ENCODE measurements at regions not wholly inside any gene's neighbourhood (a gene's known extent, or its start where the extent isn't known, plus 50 kb on each side); places are given as distances from the start of the nearest gene placed in this dataset.
"Not testable (repeated sequence)": the region's sequence is repeated elsewhere in the genome, so short reads cannot be mapped to it uniquely, and the experiment has no call there.

- Histone ChIP-seq H3K4me3 (ENCODE audit: low read length in 2 of 2) (no peak overlapping the region), H3K9me3 (ENCODE audit: control insufficient read depth in 2 of 2, insufficient read depth in 1 of 2, low read length in 1 of 2) (no peaks in the 10 kb centered on the region), H3K36me3 (ENCODE audit: control insufficient read depth in 2 of 2, insufficient read depth in 2 of 2, low read length in 1 of 2) (no peaks in the 10 kb centered on the region), H3K4me1 (ENCODE audit: control insufficient read depth in 2 of 2, insufficient read depth in 2 of 2, low read length in 2 of 2) (peaks cover 0 to 6% of the 10 kb centered on the region in 2 donors), H3K27ac (ENCODE audit: low read depth in 1 of 2, low read length in 1 of 2) (no peak overlapping the region), H3K27me3 (ENCODE audit: control insufficient read depth in 2 of 2, insufficient read depth in 1 of 2, low read length in 1 of 2) (no peaks in the 10 kb centered on the region)
- no peak for DNase-seq (ENCODE audit: low read depth in 6 of 9, low spot score in 9 of 9)
- 69% methylated on average over 11 of the region's 11 CpGs for WGBS
Observed at GRCh38 chr3:197417911-197418618, 119.7 kb upstream of the DLG1 start.

- H3K27me3 ChIP-seq (ENCODE audit: control insufficient read depth in 2 of 2, insufficient read depth in 1 of 2, low read length in 1 of 2), result no peaks in the 10 kb centered on the region
- H3K27ac ChIP-seq (ENCODE audit: low read depth in 1 of 2, low read length in 1 of 2), result no peak overlapping the region
- H3K36me3 ChIP-seq (ENCODE audit: control insufficient read depth in 2 of 2, insufficient read depth in 2 of 2, low read length in 1 of 2), result no peaks in the 10 kb centered on the region
- no peaks in the 10 kb centered on the region for H3K9me3 ChIP-seq (ENCODE audit: control insufficient read depth in 2 of 2, insufficient read depth in 1 of 2, low read length in 1 of 2)
- H3K4me1 ChIP-seq (ENCODE audit: control insufficient read depth in 2 of 2, insufficient read depth in 2 of 2, low read length in 2 of 2), result peaks cover 0 to 5% of the 10 kb centered on the region in 2 donors
- H3K4me3 ChIP-seq (ENCODE audit: low read length in 2 of 2), result no peak overlapping the region
- DNase-seq (ENCODE audit: low read depth in 6 of 9, low spot score in 9 of 9), result no peak
- 68% methylated on average over 6 of the region's 6 CpGs for WGBS
Observed at GRCh38 chr3:197417441-197417840, 119.0 kb upstream of the DLG1 start.

GRCh38 chr3:197411899-197412298, 113.5 kb upstream of the DLG1 start:
- H3K9me3 ChIP-seq (ENCODE audit: control insufficient read depth in 2 of 2, insufficient read depth in 1 of 2, low read length in 1 of 2); H3K27ac ChIP-seq (ENCODE audit: low read depth in 1 of 2, low read length in 1 of 2); H3K4me1 ChIP-seq (ENCODE audit: control insufficient read depth in 2 of 2, insufficient read depth in 2 of 2, low read length in 2 of 2); H3K27me3 ChIP-seq (ENCODE audit: control insufficient read depth in 2 of 2, insufficient read depth in 1 of 2, low read length in 1 of 2); H3K36me3 ChIP-seq (ENCODE audit: control insufficient read depth in 2 of 2, insufficient read depth in 2 of 2, low read length in 1 of 2); H3K4me3 ChIP-seq (ENCODE audit: low read length in 2 of 2); DNase-seq (ENCODE audit: low read depth in 6 of 9, low spot score in 9 of 9): not testable (repeated sequence)
- 92% methylated on average over 2 of the region's 2 CpGs for WGBS

DNA sequence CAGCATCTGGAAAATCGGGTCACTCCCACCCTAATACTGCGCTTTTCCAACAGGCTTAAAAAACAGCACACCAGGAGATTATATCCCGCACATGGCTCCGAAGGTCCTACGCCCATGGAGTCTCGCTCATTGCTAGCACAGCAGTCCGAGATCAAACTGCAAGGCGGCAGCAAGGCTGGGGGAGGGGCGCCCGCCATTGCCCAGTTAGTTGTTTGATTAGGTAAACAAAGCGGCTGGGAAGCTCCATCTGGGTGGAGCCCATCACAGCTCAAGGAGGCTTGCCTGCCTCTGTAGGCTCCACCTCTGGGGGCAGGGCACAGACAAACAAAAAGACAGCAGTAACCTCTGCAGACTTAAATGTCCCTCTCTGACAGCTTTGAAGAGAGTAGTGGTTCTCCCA, 111.8 kb upstream of the DLG1 start:
- H3K4me3 ChIP-seq (ENCODE audit: low read length in 2 of 2); H3K36me3 ChIP-seq (ENCODE audit: control insufficient read depth in 2 of 2, insufficient read depth in 2 of 2, low read length in 1 of 2); DNase-seq (ENCODE audit: low read depth in 6 of 9, low spot score in 9 of 9); H3K27me3 ChIP-seq (ENCODE audit: control insufficient read depth in 2 of 2, insufficient read depth in 1 of 2, low read length in 1 of 2); H3K27ac ChIP-seq (ENCODE audit: low read depth in 1 of 2, low read length in 1 of 2); H3K4me1 ChIP-seq (ENCODE audit: control insufficient read depth in 2 of 2, insufficient read depth in 2 of 2, low read length in 2 of 2); H3K9me3 ChIP-seq (ENCODE audit: control insufficient read depth in 2 of 2, insufficient read depth in 1 of 2, low read length in 1 of 2): not testable (repeated sequence)
- WGBS, result 98% methylated on average over 11 of the region's 11 CpGs

DNA sequence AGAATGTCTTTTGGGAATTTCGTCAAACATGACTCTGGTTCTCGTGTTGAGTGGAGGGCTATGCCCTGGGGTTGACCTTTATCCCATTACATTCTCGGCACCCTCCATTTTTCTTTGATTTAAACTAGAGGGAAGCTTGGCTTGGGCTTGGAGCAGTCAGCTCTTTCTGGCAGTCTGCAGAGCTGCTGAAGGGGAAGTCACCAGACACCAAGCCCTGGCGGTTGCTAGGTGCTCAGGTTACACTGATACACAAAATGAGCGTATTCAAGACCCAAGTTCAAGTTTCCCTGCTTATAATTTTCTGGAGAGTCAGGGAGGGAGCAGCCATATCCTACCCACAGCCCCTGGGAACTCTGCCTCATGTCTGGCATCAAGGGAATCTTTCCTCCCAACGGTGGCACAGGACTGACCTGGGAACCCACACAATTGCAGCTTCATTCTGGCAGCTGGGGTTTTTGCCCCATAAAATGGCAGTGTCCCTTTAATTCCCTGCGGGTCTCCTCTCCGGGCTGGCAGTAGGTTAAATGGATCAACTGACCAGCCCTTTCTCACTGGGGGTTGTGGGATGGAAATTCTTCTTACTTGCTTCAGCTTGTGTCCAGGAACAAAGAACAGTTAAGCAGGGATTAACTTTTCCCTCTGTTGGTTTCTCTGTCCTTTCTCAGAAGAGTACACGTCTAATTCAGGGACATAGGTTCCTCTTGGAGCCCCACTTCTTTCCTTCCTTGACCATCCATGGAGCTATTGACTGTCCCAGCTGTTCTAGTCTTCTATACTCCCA, 110.0 kb upstream of the DLG1 start:
- H3K4me1 ChIP-seq (ENCODE audit: control insufficient read depth in 2 of 2, insufficient read depth in 2 of 2, low read length in 2 of 2), result peaks cover 0 to 3% of the 10 kb centered on the region in 2 donors
- H3K27me3 ChIP-seq (ENCODE audit: control insufficient read depth in 2 of 2, insufficient read depth in 1 of 2, low read length in 1 of 2), result no peaks in the 10 kb centered on the region
- no peak overlapping the region for H3K27ac ChIP-seq (ENCODE audit: low read depth in 1 of 2, low read length in 1 of 2)
- H3K36me3 ChIP-seq (ENCODE audit: control insufficient read depth in 2 of 2, insufficient read depth in 2 of 2, low read length in 1 of 2), result no peaks in the 10 kb centered on the region
- WGBS, result 87% methylated on average over 9 of the region's 9 CpGs
- no peak for DNase-seq (ENCODE audit: low read depth in 6 of 9, low spot score in 9 of 9)
- H3K9me3 ChIP-seq (ENCODE audit: control insufficient read depth in 2 of 2, insufficient read depth in 1 of 2, low read length in 1 of 2), result peaks cover 1 to 8% of the 10 kb centered on the region in 2 donors
- H3K4me3 ChIP-seq (ENCODE audit: low read length in 2 of 2), result no peak overlapping the region

DNA sequence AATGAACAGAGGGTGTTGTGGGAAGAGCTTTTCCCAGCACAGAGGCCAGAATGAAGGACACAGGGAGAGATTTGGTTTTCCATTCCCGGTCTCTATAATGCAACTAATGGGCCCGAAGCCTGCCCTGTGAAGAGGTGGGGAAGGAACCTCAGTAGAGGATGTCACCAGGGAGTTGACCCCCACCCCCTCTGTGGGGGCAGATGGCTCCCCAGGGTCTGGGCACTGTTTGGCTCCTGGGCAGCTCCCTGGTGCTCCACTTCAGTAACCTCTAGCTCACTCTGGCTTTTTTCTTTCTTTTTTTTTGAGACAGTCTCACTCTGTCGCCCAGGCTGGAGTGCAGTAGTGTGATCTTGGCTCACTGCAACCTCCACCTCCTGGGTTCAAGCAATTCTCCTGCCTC, 109.1 kb upstream of the DLG1 start:
- WGBS, result 57% methylated on average over 3 of the region's 3 CpGs
- DNase-seq (ENCODE audit: low read depth in 6 of 9, low spot score in 9 of 9), result no peak
- H3K27ac ChIP-seq (ENCODE audit: low read depth in 1 of 2, low read length in 1 of 2), result no peak overlapping the region
- H3K36me3 ChIP-seq (ENCODE audit: control insufficient read depth in 2 of 2, insufficient read depth in 2 of 2, low read length in 1 of 2), result no peaks in the 10 kb centered on the region
- no peak overlapping the region for H3K4me3 ChIP-seq (ENCODE audit: low read length in 2 of 2)
- H3K27me3 ChIP-seq (ENCODE audit: control insufficient read depth in 2 of 2, insufficient read depth in 1 of 2, low read length in 1 of 2), result no peaks in the 10 kb centered on the region
- H3K9me3 ChIP-seq (ENCODE audit: control insufficient read depth in 2 of 2, insufficient read depth in 1 of 2, low read length in 1 of 2), result peaks cover 1 to 8% of the 10 kb centered on the region in 2 donors
- peaks cover 0 to 3% of the 10 kb centered on the region in 2 donors for H3K4me1 ChIP-seq (ENCODE audit: control insufficient read depth in 2 of 2, insufficient read depth in 2 of 2, low read length in 2 of 2)

GRCh38 chr3:197407053-197407452, 108.6 kb upstream of the DLG1 start:
- Histone ChIP-seq H3K4me1 (ENCODE audit: control insufficient read depth in 2 of 2, insufficient read depth in 2 of 2, low read length in 2 of 2) (peaks cover 0 to 3% of the 10 kb centered on the region in 2 donors), H3K27me3 (ENCODE audit: control insufficient read depth in 2 of 2, insufficient read depth in 1 of 2, low read length in 1 of 2) (no peaks in the 10 kb centered on the region), H3K4me3 (ENCODE audit: low read length in 2 of 2) (no peak overlapping the region), H3K27ac (ENCODE audit: low read depth in 1 of 2, low read length in 1 of 2) (no peak overlapping the region), H3K9me3 (ENCODE audit: control insufficient read depth in 2 of 2, insufficient read depth in 1 of 2, low read length in 1 of 2) (peaks cover 1 to 8% of the 10 kb centered on the region in 2 donors), H3K36me3 (ENCODE audit: control insufficient read depth in 2 of 2, insufficient read depth in 2 of 2, low read length in 1 of 2) (no peaks in the 10 kb centered on the region)
- 91% methylated on average over 15 of the region's 15 CpGs for WGBS
- no peak for DNase-seq (ENCODE audit: low read depth in 6 of 9, low spot score in 9 of 9)

DNA sequence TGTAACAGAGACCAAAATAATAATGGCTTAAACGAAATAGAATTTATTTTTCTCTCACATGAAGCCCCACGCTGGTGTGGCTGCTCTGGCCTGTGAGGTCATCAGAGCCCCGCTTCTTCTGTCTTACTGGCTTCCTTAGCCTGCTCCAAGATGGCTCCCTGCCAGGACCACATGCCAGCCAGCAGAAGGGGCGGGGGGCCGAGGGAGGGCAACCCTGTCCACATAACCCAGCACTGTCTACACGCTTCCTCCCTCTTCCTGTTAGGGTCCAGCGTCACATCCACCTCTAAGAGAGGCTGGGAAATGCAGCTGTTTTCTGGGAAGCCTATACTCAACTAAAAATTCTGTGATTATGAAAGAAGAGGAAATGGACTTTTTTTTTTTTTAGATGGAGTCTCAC, 107.9 kb upstream of the DLG1 start:
- peaks cover 1 to 8% of the 10 kb centered on the region in 2 donors for H3K9me3 ChIP-seq (ENCODE audit: control insufficient read depth in 2 of 2, insufficient read depth in 1 of 2, low read length in 1 of 2)
- no peaks in the 10 kb centered on the region for H3K27me3 ChIP-seq (ENCODE audit: control insufficient read depth in 2 of 2, insufficient read depth in 1 of 2, low read length in 1 of 2)
- peaks cover 0 to 3% of the 10 kb centered on the region in 2 donors for H3K4me1 ChIP-seq (ENCODE audit: control insufficient read depth in 2 of 2, insufficient read depth in 2 of 2, low read length in 2 of 2)
- no peak for DNase-seq (ENCODE audit: low read depth in 6 of 9, low spot score in 9 of 9)
- H3K4me3 ChIP-seq (ENCODE audit: low read length in 2 of 2), result no peak overlapping the region
- 59% methylated on average over 7 of the region's 7 CpGs for WGBS
- H3K27ac ChIP-seq (ENCODE audit: low read depth in 1 of 2, low read length in 1 of 2), result no peak overlapping the region
- no peaks in the 10 kb centered on the region for H3K36me3 ChIP-seq (ENCODE audit: control insufficient read depth in 2 of 2, insufficient read depth in 2 of 2, low read length in 1 of 2)

DNA sequence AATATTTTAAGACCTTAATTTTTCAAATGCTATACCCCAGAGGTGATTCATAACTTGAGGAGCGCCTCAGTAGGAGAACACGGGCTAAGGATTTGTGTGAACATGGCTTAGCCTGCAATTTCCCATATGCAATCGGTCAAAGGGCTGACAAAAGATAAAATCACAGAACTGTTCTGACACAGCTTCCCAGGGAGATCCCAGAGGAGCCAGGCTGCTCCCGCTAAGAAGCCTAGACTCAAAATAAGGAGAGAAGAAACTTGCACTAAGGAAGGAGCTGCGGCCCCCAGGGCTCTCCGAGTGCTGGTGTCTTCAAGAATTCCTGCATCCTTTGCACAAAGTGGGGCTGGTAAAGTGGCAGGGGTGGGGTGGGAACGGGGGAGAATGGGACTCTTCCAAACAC, 106.3 kb upstream of the DLG1 start:
- Histone ChIP-seq H3K27me3 (ENCODE audit: control insufficient read depth in 2 of 2, insufficient read depth in 1 of 2, low read length in 1 of 2) (no peaks in the 10 kb centered on the region), H3K36me3 (ENCODE audit: control insufficient read depth in 2 of 2, insufficient read depth in 2 of 2, low read length in 1 of 2) (no peaks in the 10 kb centered on the region), H3K27ac (ENCODE audit: low read depth in 1 of 2, low read length in 1 of 2) (no peak overlapping the region), H3K4me3 (ENCODE audit: low read length in 2 of 2) (no peak overlapping the region), H3K9me3 (ENCODE audit: control insufficient read depth in 2 of 2, insufficient read depth in 1 of 2, low read length in 1 of 2) (peaks cover 0 to 6% of the 10 kb centered on the region in 2 donors), H3K4me1 (ENCODE audit: control insufficient read depth in 2 of 2, insufficient read depth in 2 of 2, low read length in 2 of 2) (peaks cover 0 to 3% of the 10 kb centered on the region in 2 donors)
- DNase-seq (ENCODE audit: low read depth in 6 of 9, low spot score in 9 of 9), result no peak
- 94% methylated on average over 7 of the region's 7 CpGs for WGBS
